DOHH2 (cell line): ENCODE measurements at regions not wholly inside any gene's neighbourhood (a gene's known extent, or its start where the extent isn't known, plus 50 kb on each side); places are given as distances from the start of the nearest gene placed in this dataset.

Source experiments
- H3F3A ChIP-seq: fragments of 200-600 bp; sonication (generic), shearing (Covaris generic); 2 replicates; pipeline ENCODE4 v1.6.0; 2016; ENCODE audit warnings: antibody characterized with exemption, mild to moderate bottlenecking; ENCODE audit not compliant: control insufficient read depth, insufficient read depth
- H3K27ac ChIP-seq: fragments of 200-600 bp; sonication (generic); 2 replicates; pipeline ENCODE4 v1.5.1; 2014; ENCODE audit warnings: low read depth, mild to moderate bottlenecking, low read length, moderate library complexity
- H3K27me3 ChIP-seq: fragments of 200-600 bp; sonication (generic); 2 replicates; pipeline ENCODE4 v1.6.1; 2014; ENCODE audit warnings: mild to moderate bottlenecking, low read length, mixed read lengths; ENCODE audit not compliant: control insufficient read depth
- H3K36me3 ChIP-seq: fragments of 200-600 bp; sonication (generic); 2 replicates; pipeline ENCODE4 v1.6.1; 2014; ENCODE audit warnings: mild to moderate bottlenecking, low read length, moderate library complexity, mixed read lengths; ENCODE audit not compliant: control insufficient read depth
- H3K4me1 ChIP-seq: fragments of 200-600 bp; sonication (generic); 2 replicates; pipeline ENCODE4 v1.6.1; 2014; ENCODE audit warnings: mild to moderate bottlenecking, low read length, mixed read lengths; ENCODE audit not compliant: control insufficient read depth
- H3K4me2 ChIP-seq: fragments of 200-600 bp; sonication (generic); 2 replicates; pipeline ENCODE4 v1.6.0; 2014; ENCODE audit warnings: mild to moderate bottlenecking, low read length, moderate library complexity
- H3K4me3 ChIP-seq: fragments of 200-600 bp; sonication (generic); 2 replicates; pipeline ENCODE4 v1.5.1; 2014; ENCODE audit warnings: mild to moderate bottlenecking, low read length, mixed read lengths
- H3K79me2 ChIP-seq: fragments of 200-600 bp; sonication (generic); 2 replicates; pipeline ENCODE4 v1.6.1; 2014; ENCODE audit warnings: mild to moderate bottlenecking, low read length, mixed read lengths; ENCODE audit not compliant: control insufficient read depth
- H3K9me2 ChIP-seq: fragments of 200-600 bp; sonication (generic); replicated peaks from 2 replicates; pipeline ENCODE4 v1.6.1; 2014; ENCODE audit warnings: mild to moderate bottlenecking, low read length, mixed read lengths; ENCODE audit not compliant: control insufficient read depth
- H3K9me3 ChIP-seq: fragments of 200-600 bp; sonication (generic); 2 replicates; pipeline ENCODE4 v1.6.1; 2014; ENCODE audit warnings: antibody characterized with exemption, low read length, mixed read lengths; ENCODE audit not compliant: control insufficient read depth, insufficient read depth
- H4K20me1 ChIP-seq: fragments of 200-600 bp; sonication (generic); 2 replicates; pipeline ENCODE4 v1.6.0; 2014; ENCODE audit warnings: low read depth, mild to moderate bottlenecking, antibody characterized with exemption, low read length, moderate library complexity; ENCODE audit not compliant: control insufficient read depth, insufficient read depth
- EZH2phosphoT487 ChIP-seq: fragments of 200-600 bp; sonication (generic); IDR thresholded peaks from 2 replicates; pipeline ENCODE4 v1.6.1; 2017; ENCODE audit warnings: borderline replicate concordance, mild to moderate bottlenecking, antibody characterized with exemption, low read length, moderate library complexity, mixed read lengths
- TF ChIP-seq, protein P1 (sequence below): fragments of 200-600 bp; sonication (generic); IDR thresholded peaks from one replicate; pipeline ENCODE4 v1.5.1; 2014; ENCODE audit warnings: antibody characterized with exemption, mild to moderate bottlenecking, low read depth, low read length; ENCODE audit not compliant: poor library complexity, severe bottlenecking

DNA sequence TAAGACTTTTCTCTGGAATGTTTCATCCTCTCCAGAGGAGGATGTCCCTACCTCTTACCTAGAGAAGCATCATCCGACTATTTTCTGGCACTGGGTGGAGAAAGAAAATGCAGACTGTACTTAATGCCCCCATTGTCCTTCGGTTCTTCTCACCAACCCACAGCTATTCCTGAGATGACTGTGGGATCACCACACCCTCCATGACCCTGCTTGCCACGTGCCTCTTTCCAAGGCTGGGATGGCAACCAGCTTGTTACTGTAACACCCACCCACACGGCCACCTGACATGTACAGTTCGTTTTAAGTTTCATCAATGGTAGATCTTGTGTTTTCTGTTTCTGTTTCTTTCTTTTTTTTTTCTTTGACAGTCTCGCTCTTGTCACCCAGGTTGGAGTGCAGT, 365.2 kb downstream of the FBXO15 start:
- Histone ChIP-seq H3K4me2 (no peak overlapping the region), H3K4me1 (no peaks in the 10 kb centered on the region), H3K27me3 (no peaks in the 10 kb centered on the region), H3K9me3 (no peaks in the 10 kb centered on the region), H4K20me1 (no peaks in the 10 kb centered on the region), H3K27ac (no peak overlapping the region), H3K4me3 (no peak overlapping the region), H3K36me3 (no peaks in the 10 kb centered on the region), H3K9me2 (no peaks in the 10 kb centered on the region), H3F3A (no peaks in the 10 kb centered on the region), H3K79me2 (no peaks in the 10 kb centered on the region)
- TF ChIP-seq, protein P1, sequence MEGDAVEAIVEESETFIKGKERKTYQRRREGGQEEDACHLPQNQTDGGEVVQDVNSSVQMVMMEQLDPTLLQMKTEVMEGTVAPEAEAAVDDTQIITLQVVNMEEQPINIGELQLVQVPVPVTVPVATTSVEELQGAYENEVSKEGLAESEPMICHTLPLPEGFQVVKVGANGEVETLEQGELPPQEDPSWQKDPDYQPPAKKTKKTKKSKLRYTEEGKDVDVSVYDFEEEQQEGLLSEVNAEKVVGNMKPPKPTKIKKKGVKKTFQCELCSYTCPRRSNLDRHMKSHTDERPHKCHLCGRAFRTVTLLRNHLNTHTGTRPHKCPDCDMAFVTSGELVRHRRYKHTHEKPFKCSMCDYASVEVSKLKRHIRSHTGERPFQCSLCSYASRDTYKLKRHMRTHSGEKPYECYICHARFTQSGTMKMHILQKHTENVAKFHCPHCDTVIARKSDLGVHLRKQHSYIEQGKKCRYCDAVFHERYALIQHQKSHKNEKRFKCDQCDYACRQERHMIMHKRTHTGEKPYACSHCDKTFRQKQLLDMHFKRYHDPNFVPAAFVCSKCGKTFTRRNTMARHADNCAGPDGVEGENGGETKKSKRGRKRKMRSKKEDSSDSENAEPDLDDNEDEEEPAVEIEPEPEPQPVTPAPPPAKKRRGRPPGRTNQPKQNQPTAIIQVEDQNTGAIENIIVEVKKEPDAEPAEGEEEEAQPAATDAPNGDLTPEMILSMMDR: no peak
- TF ChIP-seq EZH2phosphoT487: no peak

DNA sequence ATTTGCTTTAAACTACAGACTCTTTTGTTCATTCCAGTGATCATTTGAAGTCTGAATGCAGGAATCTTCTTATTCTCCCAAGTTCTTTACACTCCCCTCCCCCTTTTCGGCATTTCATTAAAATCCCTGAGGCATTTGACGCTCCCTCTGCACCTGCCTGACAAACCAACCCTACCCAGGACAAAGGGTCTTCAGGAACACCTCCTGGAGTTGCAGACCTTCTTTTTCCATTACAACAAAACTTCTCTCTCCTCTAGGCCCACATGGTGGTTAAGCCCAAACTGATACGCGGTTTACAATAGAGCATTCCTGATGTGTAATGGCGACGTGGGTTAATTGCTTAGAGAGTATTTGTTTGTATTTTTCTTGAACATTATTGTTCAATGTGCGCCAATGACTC, 367.4 kb downstream of the FBXO15 start:
- Histone ChIP-seq H3K4me2 (no peak overlapping the region), H3K4me3 (no peak overlapping the region), H3K27me3 (no peaks in the 10 kb centered on the region), H3K9me3 (no peaks in the 10 kb centered on the region), H3K36me3 (no peaks in the 10 kb centered on the region), H3F3A (no peaks in the 10 kb centered on the region), H3K4me1 (no peaks in the 10 kb centered on the region), H3K79me2 (no peaks in the 10 kb centered on the region), H3K27ac (no peak overlapping the region), H4K20me1 (no peaks in the 10 kb centered on the region), H3K9me2 (no peaks in the 10 kb centered on the region)
- TF ChIP-seq, protein P1: no peak
- no peak for TF ChIP-seq EZH2phosphoT487

DNA sequence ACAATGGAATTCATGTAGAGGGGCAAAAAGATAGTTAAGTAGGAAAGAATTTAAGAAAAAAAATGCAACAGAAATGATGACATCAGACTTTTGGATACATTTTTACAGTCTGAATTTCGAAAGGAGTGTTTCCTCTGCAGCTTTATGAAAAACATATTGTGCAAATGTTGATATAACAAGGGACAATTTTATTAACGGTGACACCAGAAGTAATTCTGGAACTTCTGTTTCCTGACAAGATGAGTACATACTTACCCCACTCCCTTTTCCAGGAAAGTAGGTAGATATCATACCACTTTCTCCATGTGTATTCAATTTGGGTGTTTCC, 369.6 kb downstream of the FBXO15 start:
- Histone ChIP-seq H3K36me3 (no peaks in the 10 kb centered on the region), H3K4me2 (no peak overlapping the region), H3K79me2 (no peaks in the 10 kb centered on the region), H3K27me3 (no peaks in the 10 kb centered on the region), H4K20me1 (no peaks in the 10 kb centered on the region), H3K4me1 (no peaks in the 10 kb centered on the region), H3K9me2 (no peaks in the 10 kb centered on the region), H3K4me3 (no peak overlapping the region), H3K27ac (no peak overlapping the region), H3F3A (no peaks in the 10 kb centered on the region), H3K9me3 (no peaks in the 10 kb centered on the region)
- TF ChIP-seq, protein P1: no peak

GRCh38 chr18:73777356-73778031, 370.1 kb downstream of the FBXO15 start:
- H3K36me3 ChIP-seq: no peaks in the 10 kb centered on the region
- H3K4me3 ChIP-seq: no peak overlapping the region
- no peak for TF ChIP-seq EZH2phosphoT487
- TF ChIP-seq, protein P1: no peak
- no peaks in the 10 kb centered on the region for H3K79me2 ChIP-seq
- H4K20me1 ChIP-seq: no peaks in the 10 kb centered on the region
- no peaks in the 10 kb centered on the region for H3K9me2 ChIP-seq
- no peaks in the 10 kb centered on the region for H3K4me1 ChIP-seq
- no peak overlapping the region for H3K4me2 ChIP-seq
- H3F3A ChIP-seq: no peaks in the 10 kb centered on the region
- H3K27ac ChIP-seq: no peak overlapping the region
- H3K27me3 ChIP-seq: no peaks in the 10 kb centered on the region
- no peaks in the 10 kb centered on the region for H3K9me3 ChIP-seq
